HG02884 (cell line): ENCODE measurements at regions not wholly inside any gene's neighbourhood (a gene's known extent, or its start where the extent isn't known, plus 50 kb on each side); places are given as distances from the start of the nearest gene placed in this dataset.

Experiments used
- ATAC-seq: cut with Tn5 transposase; IDR thresholded peaks from one replicate; pipeline ENCODE4 v1.9.1; 2021; ENCODE audit warnings: mild to moderate bottlenecking, moderate library complexity; ENCODE audit not compliant: unreplicated experiment

GRCh38 chr5:89120719-89121118 is 237.7 kb upstream of the MEF2C start:
- ATAC-seq: no peak

GRCh38 chr5:89117124-89117644 is 234.2 kb upstream of the MEF2C start:
- peak; percentile 86 for ATAC-seq

GRCh38 chr5:89110916-89111646 is 228.1 kb upstream of the MEF2C start:
- no peak for ATAC-seq

GRCh38 chr5:89106480-89106879 is 223.5 kb upstream of the MEF2C start:
- ATAC-seq: no peak

GRCh38 chr5:89105836-89106235 is 222.9 kb upstream of the MEF2C start:
- no peak for ATAC-seq

GRCh38 chr5:89105171-89105695 is 222.2 kb upstream of the MEF2C start:
- ATAC-seq: no peak

GRCh38 chr5:89098199-89098756 is 215.3 kb upstream of the MEF2C start:
- ATAC-seq: no peak

- ATAC-seq: peak; percentile 86
Measured at GRCh38 chr5:89097103-89097502, 214.1 kb upstream of the MEF2C start.

GRCh38 chr5:89095341-89095740 is 212.4 kb upstream of the MEF2C start:
- ATAC-seq: no peak

- ATAC-seq: no peak
Measured at GRCh38 chr5:89090037-89090436, 207.1 kb upstream of the MEF2C start.

- no peak for ATAC-seq
Measured at GRCh38 chr5:89087551-89088318, 204.8 kb upstream of the MEF2C start.

- no peak for ATAC-seq
Measured at GRCh38 chr5:89087128-89087527, 204.1 kb upstream of the MEF2C start.

GRCh38 chr5:89086390-89087086 is 203.6 kb upstream of the MEF2C start:
- ATAC-seq: no peak

- ATAC-seq: no peak
Measured at GRCh38 chr5:89083791-89084190, 200.8 kb upstream of the MEF2C start.

- ATAC-seq: peak; percentile 58
Measured at GRCh38 chr5:89081360-89081759, 198.4 kb upstream of the MEF2C start.

GRCh38 chr5:89080467-89081116 is 197.6 kb upstream of the MEF2C start:
- ATAC-seq: peak; percentile 67

- ATAC-seq: no peak
Measured at GRCh38 chr5:89072842-89073672, 190.1 kb upstream of the MEF2C start.

GRCh38 chr5:89071941-89072331 is 189.0 kb upstream of the MEF2C start:
- ATAC-seq: peak; percentile 68

- peak; percentile 43 for ATAC-seq
Measured at GRCh38 chr5:89071101-89071940, 188.3 kb upstream of the MEF2C start.
